HCT116 (cell line): ENCODE measurements at regions not wholly inside any gene's neighbourhood (a gene's known extent, or its start where the extent isn't known, plus 50 kb on each side); places are given as distances from the start of the nearest gene placed in this dataset.
A peak's percentile ranks its signal among the peaks of the same experiment; 100 is the strongest.

ENCODE experiments used
- ATAC-seq: fragments of 200-7000 bp; cut with Tn5 transposase; 2 replicates; pipeline ENCODE4 v1.9.1; 2020; ENCODE audit warnings: mild to moderate bottlenecking, moderate library complexity
- BruUV-seq: library from RNA; stranded (reverse); fragments of 400-500 nt; replicated peaks from 2 replicates; lab custom pipeline; 2021; lab: Mats Ljungman, UMichigan
- CTCF ChIA-PET: fragments of 300-600 bp; sonication (Branson Sonifier 250); formaldehyde crosslinking; loops from one replicate; lab custom pipeline; 2021; ENCODE audit warnings: antibody characterized with exemption; lab: Charles Lee
- POLR2A ChIA-PET: fragments of 300-600, 350-600 bp; sonication (Branson Sonifier 250); formaldehyde crosslinking; loops from one replicate; lab custom pipeline; 2021; ENCODE audit warnings: antibody characterized with exemption; lab: Charles Lee
- RAD21 ChIA-PET, 2 experiments: fragments of 300-600 bp; sonication (Branson Sonifier 250); formaldehyde crosslinking; loops; one replicate each; lab custom pipeline; 2023; ENCODE audit warnings: low total read pairs in 2 of 2; ENCODE audit not compliant: uncharacterized antibody in 2 of 2, unreplicated experiment in 2 of 2, low non-redundant PET in 1 of 2; lab: Charles Lee
- DNase-seq: peaks from one replicate; pipeline ENCODE4 v3.0.0-alpha.2; 2010; ENCODE audit warnings: low read depth, low spot score
- H2AFZ ChIP-seq: fragments of 200-600 bp; shearing (Covaris generic), sonication (generic); 2 replicates; pipeline ENCODE4 v1.6.1; 2017; ENCODE audit warnings: low read depth, mixed run types, mixed read lengths, antibody characterized with exemption, low read length; ENCODE audit not compliant: poor library complexity, severe bottlenecking
- H3K27ac ChIP-seq: 2 replicates; pipeline ENCODE4 v1.5.1; 2012; ENCODE audit warnings: low read depth, low read length
- H3K27me3 ChIP-seq: fragments of 200-600 bp; sonication (generic); 2 replicates; pipeline ENCODE4 v1.6.1; 2016; ENCODE audit warnings: mixed run types, low read length, mixed read lengths; ENCODE audit not compliant: insufficient read depth
- H3K36me3 ChIP-seq, 2 experiments: fragments of 200-500 bp in 1 of 2; fragments of 200-600 bp in 1 of 2; sonication (Bioruptor generic) in 1 of 2; sonication (generic) in 1 of 2; 2 replicates each; pipeline versions ENCODE4 v1.5.1 to v1.6.1; 2014 to 2016; ENCODE audit warnings: low read length in 2 of 2, inconsistent platforms in 1 of 2, mixed read lengths in 1 of 2, mixed run types in 1 of 2; ENCODE audit not compliant: insufficient read depth in 2 of 2, control insufficient read depth in 1 of 2
- H3K4me1 ChIP-seq, 2 experiments: fragments of 200-600 bp in 1 of 2; sonication (generic) in 1 of 2; 2 replicates each; pipeline versions ENCODE4 v1.5.1 to v1.6.1; 2012 to 2017; ENCODE audit warnings: low read length in 2 of 2, inconsistent platforms in 1 of 2, mild to moderate bottlenecking in 1 of 2, mixed read lengths in 1 of 2, mixed run types in 1 of 2, moderate library complexity in 1 of 2; ENCODE audit not compliant: insufficient read depth in 2 of 2, control insufficient read depth in 1 of 2
- H3K4me2 ChIP-seq: fragments of 200-600 bp; sonication (generic); 2 replicates; pipeline ENCODE4 v1.6.1; 2017; ENCODE audit warnings: mixed run types, low read length, mixed read lengths
- H3K4me3 ChIP-seq, 2 experiments: fragments of 200-600 bp in 1 of 2; sonication (generic) in 1 of 2; replicated peaks in 1 of 2; 2 replicates each; pipeline ENCODE4 v1.5.1; 2011 to 2016; ENCODE audit warnings: low read length in 2 of 2, control low read depth in 1 of 2, low read depth in 1 of 2, mild to moderate bottlenecking in 1 of 2, mixed read lengths in 1 of 2, mixed run types in 1 of 2
- H3K79me2 ChIP-seq: fragments of 200-600 bp; sonication (generic); 2 replicates; pipeline ENCODE4 v1.6.1; 2017; ENCODE audit warnings: mild to moderate bottlenecking, mixed run types, low read length, moderate library complexity, mixed read lengths; ENCODE audit not compliant: insufficient read depth
- H3K9ac ChIP-seq: fragments of 200-600 bp; sonication (generic); 2 replicates; pipeline ENCODE4 v1.6.1; 2016; ENCODE audit warnings: low read length, mixed read lengths
- H3K9me2 ChIP-seq: fragments of 200-600 bp; sonication (generic), shearing (Covaris generic); 2 replicates; pipeline ENCODE4 v1.6.1; 2017; ENCODE audit warnings: mixed run types, mild to moderate bottlenecking, moderate library complexity; ENCODE audit not compliant: insufficient read depth
- H3K9me3 ChIP-seq, 2 experiments: fragments of 200-500 bp in 1 of 2; fragments of 200-600 bp in 1 of 2; sonication (Bioruptor generic) in 1 of 2; sonication (generic) in 1 of 2; 2 replicates each; pipeline ENCODE4 v1.6.1; 2014 to 2017; ENCODE audit warnings: low read length in 2 of 2, mixed read lengths in 2 of 2, inconsistent platforms in 1 of 2, low read depth in 1 of 2, mild to moderate bottlenecking in 1 of 2, mixed run types in 1 of 2, moderate library complexity in 1 of 2; ENCODE audit not compliant: control insufficient read depth in 1 of 2, insufficient read depth in 1 of 2
- H4K20me1 ChIP-seq: fragments of 200-600 bp; sonication (generic), shearing (Covaris generic); 2 replicates; pipeline ENCODE4 v1.6.1; 2017; ENCODE audit warnings: mixed run types, mild to moderate bottlenecking, moderate library complexity; ENCODE audit not compliant: insufficient read depth
- CBX3 ChIP-seq: IDR thresholded peaks from 2 replicates; pipeline ENCODE4 v1.6.1; 2012; ENCODE audit warnings: low read depth
- CEBPB ChIP-seq: IDR thresholded peaks from 2 replicates; pipeline ENCODE4 v1.6.1; 2012; ENCODE audit warnings: low read depth
- EGR1 ChIP-seq: IDR thresholded peaks from 2 replicates; pipeline ENCODE4 v1.6.1; 2012; ENCODE audit warnings: low read depth
- ELF1 ChIP-seq: IDR thresholded peaks from 2 replicates; pipeline ENCODE4 v1.6.1; 2012; ENCODE audit warnings: low read depth, borderline replicate concordance
- EZH2phosphoT487 ChIP-seq: fragments of 200-600 bp; IDR thresholded peaks from 2 replicates; pipeline ENCODE4 v1.6.1; 2018; ENCODE audit warnings: antibody characterized with exemption, borderline replicate concordance
- FOSL1 ChIP-seq: IDR thresholded peaks from 2 replicates; pipeline ENCODE4 v1.6.1; 2012; ENCODE audit warnings: low read depth
- JUND ChIP-seq: IDR thresholded peaks from 2 replicates; pipeline ENCODE4 v1.6.1; 2012
- SIN3A ChIP-seq: IDR thresholded peaks from 2 replicates; pipeline ENCODE4 v1.6.1; 2012; ENCODE audit warnings: low read depth
- TCF7L2 ChIP-seq: IDR thresholded peaks from 2 replicates; pipeline ENCODE4 v1.7.0; 2011; ENCODE audit warnings: borderline replicate concordance, inconsistent platforms; ENCODE audit not compliant: insufficient read depth, insufficient read length; ENCODE audit errors: extremely low read depth
- YY1 ChIP-seq: IDR thresholded peaks from 2 replicates; pipeline ENCODE4 v1.6.1; 2011; ENCODE audit warnings: low read length, low read depth, moderate library complexity, mild to moderate bottlenecking; ENCODE audit not compliant: insufficient replicate concordance; ENCODE audit errors: extremely low read depth
- intact Hi-C: fragments of 100-400 bp; cut with micrococcal nuclease; formaldehyde crosslinking; loops from 2 replicates; pipeline ENCODE4 v1.10.0; 2022
- TF ChIP-seq, protein P1 (sequence below): IDR thresholded peaks from 2 replicates; pipeline ENCODE4 v1.6.1; 2012
- TF ChIP-seq, protein P2 (sequence below), 3 experiments: fragments of 200-600 bp in 1 of 3; sonication (generic) in 1 of 3; IDR thresholded peaks in 2 of 3; conservative IDR thresholded peaks in 1 of 3; 2 replicates each; pipeline ENCODE4 v1.5.1; 2012 to 2017; ENCODE audit warnings: low read depth in 2 of 3, low read length in 2 of 3, antibody characterized with exemption in 1 of 3, borderline replicate concordance in 1 of 3, control low read depth in 1 of 3, mild to moderate bottlenecking in 1 of 3, mixed read lengths in 1 of 3, mixed run types in 1 of 3, moderate library complexity in 1 of 3; ENCODE audit not compliant: insufficient read depth in 1 of 3

DNA sequence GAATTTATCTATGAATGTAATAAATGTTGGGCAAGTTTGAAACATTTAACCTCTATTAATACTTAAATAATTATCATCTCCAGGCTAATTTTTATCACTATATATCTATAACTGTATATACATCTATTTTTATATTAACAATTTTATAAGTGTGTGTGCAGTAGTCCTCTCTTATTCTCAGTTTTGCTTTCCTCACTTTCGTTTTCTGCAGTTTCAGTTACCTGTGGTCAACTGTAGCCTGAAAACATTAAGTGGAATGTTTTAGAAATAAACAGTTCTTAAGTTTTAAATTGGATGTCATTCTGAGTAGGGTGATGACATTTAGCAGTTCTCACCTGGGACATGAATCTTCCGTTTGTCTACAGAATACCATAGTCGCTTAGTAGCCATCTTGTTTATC, 379.4 kb upstream of the MAN1A1 start:
- ChIA-PET CTCF (interaction anchor here (0.9 to 1.4 kb wide), 3 partner anchors 9 to 761 kb away, joined by 3 to 6 read pairs (median 5); no protein-coding TSS in a partner anchor), POLR2A (no interaction called here), RAD21 (no interaction called here)
- no peak overlapping the region for H3K4me3 ChIP-seq
- no peaks in the 10 kb centered on the region for H3K9me2 ChIP-seq
- no peak overlapping the region for H3K27ac ChIP-seq
- H3K4me1 ChIP-seq, result peaks cover 16 to 18% of the 10 kb centered on the region in 2 experiments
- H4K20me1 ChIP-seq, result no peaks in the 10 kb centered on the region
- no peaks in the 10 kb centered on the region for H3K36me3 ChIP-seq
- H3K9me3 ChIP-seq, result no peaks in the 10 kb centered on the region
- H2AFZ ChIP-seq, result peak overlapping the region; percentile 52
- DNase-seq, result no peak
- TF ChIP-seq EZH2phosphoT487 (no peak), FOSL1 (no peak), YY1 (no peak), TCF7L2 (no peak), CEBPB (no peak), JUND (no peak), SIN3A (no peak), ELF1 (no peak), CBX3 (no peak), EGR1 (no peak)
- TF ChIP-seq, protein P1, sequence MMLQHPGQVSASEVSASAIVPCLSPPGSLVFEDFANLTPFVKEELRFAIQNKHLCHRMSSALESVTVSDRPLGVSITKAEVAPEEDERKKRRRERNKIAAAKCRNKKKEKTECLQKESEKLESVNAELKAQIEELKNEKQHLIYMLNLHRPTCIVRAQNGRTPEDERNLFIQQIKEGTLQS, result no peak
- TF ChIP-seq, protein P2, sequence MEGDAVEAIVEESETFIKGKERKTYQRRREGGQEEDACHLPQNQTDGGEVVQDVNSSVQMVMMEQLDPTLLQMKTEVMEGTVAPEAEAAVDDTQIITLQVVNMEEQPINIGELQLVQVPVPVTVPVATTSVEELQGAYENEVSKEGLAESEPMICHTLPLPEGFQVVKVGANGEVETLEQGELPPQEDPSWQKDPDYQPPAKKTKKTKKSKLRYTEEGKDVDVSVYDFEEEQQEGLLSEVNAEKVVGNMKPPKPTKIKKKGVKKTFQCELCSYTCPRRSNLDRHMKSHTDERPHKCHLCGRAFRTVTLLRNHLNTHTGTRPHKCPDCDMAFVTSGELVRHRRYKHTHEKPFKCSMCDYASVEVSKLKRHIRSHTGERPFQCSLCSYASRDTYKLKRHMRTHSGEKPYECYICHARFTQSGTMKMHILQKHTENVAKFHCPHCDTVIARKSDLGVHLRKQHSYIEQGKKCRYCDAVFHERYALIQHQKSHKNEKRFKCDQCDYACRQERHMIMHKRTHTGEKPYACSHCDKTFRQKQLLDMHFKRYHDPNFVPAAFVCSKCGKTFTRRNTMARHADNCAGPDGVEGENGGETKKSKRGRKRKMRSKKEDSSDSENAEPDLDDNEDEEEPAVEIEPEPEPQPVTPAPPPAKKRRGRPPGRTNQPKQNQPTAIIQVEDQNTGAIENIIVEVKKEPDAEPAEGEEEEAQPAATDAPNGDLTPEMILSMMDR (IDR thresholded peaks at IDR 0.05 in 2 of 3, conservative IDR thresholded peaks at IDR 0.05 in 1 of 3; ENCODE audit: borderline replicate concordance in 1 of 3, insufficient read depth in 1 of 3, low read depth in 2 of 3, low read length in 2 of 3), result no peak
- TF ChIP-seq, all 23 proteins: peak for 0
- no TSS peak for BruUV-seq
- Histone ChIP-seq H3K4me2 (no peak overlapping the region), H3K79me2 (no peaks in the 10 kb centered on the region), H3K9ac (no peak overlapping the region), H3K27me3 (no peaks in the 10 kb centered on the region)
- ATAC-seq, result no peak
- intact Hi-C loops, result loop anchor here (2.0 to 10.0 kb wide), 2 partner anchors 580 to 764 kb away; no protein-coding TSS in a partner anchor
